GM10266 (cell line): ENCODE measurements at regions not wholly inside any gene's neighbourhood (a gene's known extent, or its start where the extent isn't known, plus 50 kb on each side); places are given as distances from the start of the nearest gene placed in this dataset.

ENCODE experiments used
- DNase-seq: peaks from one replicate; pipeline ENCODE4 v3.0.0; 2012; ENCODE audit errors: extremely low spot score
- CTCF ChIP-seq: IDR thresholded peaks from 2 replicates; pipeline ENCODE4 v1.5.1; 2012; ENCODE audit warnings: mild to moderate bottlenecking, low read depth; ENCODE audit not compliant: control insufficient read depth, insufficient read depth; ENCODE audit errors: missing control alignments

DNA sequence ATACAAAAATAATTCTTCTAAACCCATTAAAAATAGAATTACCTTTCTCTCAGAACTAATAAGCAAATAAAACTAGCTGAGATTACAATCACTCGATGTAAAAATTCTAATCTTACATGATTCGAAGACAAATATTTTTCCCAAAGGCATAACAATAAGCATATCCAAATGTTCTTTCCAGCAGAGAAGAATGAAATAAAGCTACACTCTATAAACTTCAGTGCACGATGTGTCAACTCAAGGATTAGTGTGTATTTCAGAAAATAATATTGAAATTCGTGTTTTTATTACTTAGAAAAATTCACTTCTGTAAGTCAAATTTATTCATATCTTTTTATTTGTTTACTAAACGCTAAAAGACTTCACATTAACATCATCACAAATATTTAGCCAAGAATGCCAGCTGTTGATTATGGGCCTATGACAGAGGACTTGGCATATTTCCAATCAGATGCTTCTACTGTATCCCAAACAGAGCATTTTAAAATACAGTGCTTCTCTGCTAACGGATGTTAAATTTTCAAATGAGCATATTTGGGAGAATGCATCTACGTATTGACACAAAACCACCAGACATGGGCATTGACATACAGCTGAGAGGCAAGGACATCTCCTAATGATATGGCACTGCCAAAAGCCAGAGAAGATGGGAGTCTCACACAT lies 54.7 kb upstream of the PDE7B start:
- no peak for TF ChIP-seq CTCF
- DNase-seq: no peak

DNA sequence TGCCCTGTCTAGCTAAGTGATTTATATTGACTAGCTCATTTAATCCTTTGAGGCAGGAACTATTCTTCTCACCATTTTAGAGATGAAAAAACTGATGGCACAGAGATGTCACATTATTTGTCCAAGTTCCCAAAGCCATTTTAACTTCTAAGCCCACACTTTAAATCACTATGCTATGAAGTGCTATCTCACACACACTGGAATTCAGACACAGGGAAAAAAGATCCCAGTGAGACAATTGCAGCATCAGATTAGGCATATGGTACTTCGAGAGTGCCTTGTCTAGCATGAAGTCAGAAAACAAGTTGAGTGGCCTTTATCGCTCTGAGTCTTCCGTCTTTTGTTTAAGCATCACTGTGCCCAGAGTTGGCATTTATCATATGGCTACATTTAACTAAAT lies 54.1 kb upstream of the PDE7B start:
- TF ChIP-seq CTCF: no peak
- no peak for DNase-seq

- no peak for DNase-seq
Observed at GRCh38 chr6:135798751-135799515, 52.6 kb upstream of the PDE7B start.

More at GRCh38 chr6:135798751-135799515, 52.6 kb upstream of the PDE7B start:
- no peak for TF ChIP-seq CTCF
